ENCODE measurements at regions not wholly inside any gene's neighbourhood (a gene's known extent, or its start where the extent isn't known, plus 50 kb on each side); places are given as distances from the start of the nearest gene placed in this dataset.
"Not testable (repeated sequence)": the region's sequence is repeated elsewhere in the genome, so short reads cannot be mapped to it uniquely, and the experiment has no call there.

DNA sequence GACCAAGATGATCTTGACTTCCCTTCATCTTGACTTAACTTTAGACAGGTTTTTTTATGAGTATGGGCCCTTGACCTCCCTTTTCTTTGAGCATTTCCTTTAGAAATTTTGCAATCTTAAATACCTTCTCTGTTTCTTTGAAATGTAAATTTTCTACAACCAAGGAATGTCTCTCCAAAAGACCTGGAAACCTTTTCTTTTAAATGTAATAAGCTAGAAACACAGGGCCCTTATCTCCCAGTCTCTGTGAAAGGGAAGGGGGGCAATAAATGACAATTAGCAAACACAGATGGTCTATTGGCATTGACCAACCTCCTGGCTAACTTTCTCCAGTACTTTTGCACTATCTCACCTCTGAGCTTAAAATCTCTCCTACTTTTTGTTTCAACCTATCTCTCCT, 144.3 kb upstream of the GK2 start:
- DNase-seq (ENCODE audit: low read depth), result no peak
- no peak for FAIRE-seq
- H3K9ac ChIP-seq (ENCODE audit: low read length), result no peak overlapping the region
- no peak overlapping the region for H3K4me2 ChIP-seq (ENCODE audit: low read length)
- no peaks in the 10 kb centered on the region for H3K27me3 ChIP-seq (ENCODE audit: insufficient read depth, low read length)
- no peaks in the 10 kb centered on the region for H4K20me1 ChIP-seq (ENCODE audit: insufficient read depth, low read length)
- H3K79me2 ChIP-seq (ENCODE audit: insufficient read depth, low read length), result no peaks in the 10 kb centered on the region
- Mint-ChIP-seq H3K4me1 (ENCODE audit: low read depth, unreplicated experiment) (no peaks in the 10 kb centered on the region), H3K27ac (ENCODE audit: unreplicated experiment) (no peak overlapping the region), H3K4me3 (ENCODE audit: unreplicated experiment) (no peak overlapping the region), H3K9me3 (ENCODE audit: unreplicated experiment) (peaks cover 2% of the 10 kb centered on the region), H3K36me3 (ENCODE audit: low read depth, unreplicated experiment) (no peaks in the 10 kb centered on the region), H3K27me3 (ENCODE audit: low read depth, unreplicated experiment) (no peaks in the 10 kb centered on the region)
- H3K9me3 ChIP-seq (ENCODE audit: insufficient read depth, low read depth, low read length), result no peaks in the 10 kb centered on the region
- no peak overlapping the region for H3K27ac ChIP-seq (ENCODE audit: low read depth, low read length)
- H3K4me1 ChIP-seq (ENCODE audit: insufficient read depth, low read length), result no peaks in the 10 kb centered on the region
- no peak for TF ChIP-seq EZH2 (IDR thresholded peaks at IDR 0.05; ENCODE audit: insufficient read depth, low read length)
- TF ChIP-seq, protein P1, sequence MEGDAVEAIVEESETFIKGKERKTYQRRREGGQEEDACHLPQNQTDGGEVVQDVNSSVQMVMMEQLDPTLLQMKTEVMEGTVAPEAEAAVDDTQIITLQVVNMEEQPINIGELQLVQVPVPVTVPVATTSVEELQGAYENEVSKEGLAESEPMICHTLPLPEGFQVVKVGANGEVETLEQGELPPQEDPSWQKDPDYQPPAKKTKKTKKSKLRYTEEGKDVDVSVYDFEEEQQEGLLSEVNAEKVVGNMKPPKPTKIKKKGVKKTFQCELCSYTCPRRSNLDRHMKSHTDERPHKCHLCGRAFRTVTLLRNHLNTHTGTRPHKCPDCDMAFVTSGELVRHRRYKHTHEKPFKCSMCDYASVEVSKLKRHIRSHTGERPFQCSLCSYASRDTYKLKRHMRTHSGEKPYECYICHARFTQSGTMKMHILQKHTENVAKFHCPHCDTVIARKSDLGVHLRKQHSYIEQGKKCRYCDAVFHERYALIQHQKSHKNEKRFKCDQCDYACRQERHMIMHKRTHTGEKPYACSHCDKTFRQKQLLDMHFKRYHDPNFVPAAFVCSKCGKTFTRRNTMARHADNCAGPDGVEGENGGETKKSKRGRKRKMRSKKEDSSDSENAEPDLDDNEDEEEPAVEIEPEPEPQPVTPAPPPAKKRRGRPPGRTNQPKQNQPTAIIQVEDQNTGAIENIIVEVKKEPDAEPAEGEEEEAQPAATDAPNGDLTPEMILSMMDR (IDR thresholded peaks at IDR 0.05; ENCODE audit: insufficient read depth, low read depth, low read length), result no peak
- H2AFZ ChIP-seq (ENCODE audit: low read depth, low read length), result no peak overlapping the region
- H3K36me3 ChIP-seq (ENCODE audit: insufficient read depth, low read length), result no peaks in the 10 kb centered on the region
- no peak overlapping the region for H3K4me3 ChIP-seq (ENCODE audit: insufficient read depth, low read depth, low read length)

DNA sequence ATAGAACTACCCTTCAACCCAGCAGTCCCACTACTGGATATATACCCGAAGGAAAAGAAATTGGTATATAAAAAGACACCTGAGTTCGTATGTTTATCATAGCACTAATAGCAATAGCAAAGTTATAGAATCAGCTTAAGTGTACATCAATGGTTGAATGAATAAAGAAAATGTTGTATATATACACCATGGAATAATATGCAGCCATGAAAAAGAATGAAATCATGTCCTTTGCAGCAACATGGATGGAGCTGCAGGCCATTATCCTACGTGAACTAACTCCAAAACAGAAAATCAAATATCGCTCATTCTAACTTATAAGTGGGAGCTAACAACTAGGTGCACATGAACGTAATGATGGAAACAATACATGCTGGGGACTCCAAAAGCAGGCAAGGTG, 143.5 kb upstream of the GK2 start:
- Histone ChIP-seq H3K79me2 (ENCODE audit: insufficient read depth, low read length) (no peaks in the 10 kb centered on the region), H2AFZ (ENCODE audit: low read depth, low read length) (no peak overlapping the region), H3K36me3 (ENCODE audit: insufficient read depth, low read length) (no peaks in the 10 kb centered on the region), H3K27ac (ENCODE audit: low read depth, low read length) (no peak overlapping the region), H4K20me1 (ENCODE audit: insufficient read depth, low read length) (no peaks in the 10 kb centered on the region), H3K9me3 (ENCODE audit: insufficient read depth, low read depth, low read length) (no peaks in the 10 kb centered on the region), H3K4me1 (ENCODE audit: insufficient read depth, low read length) (no peaks in the 10 kb centered on the region), H3K4me2 (ENCODE audit: low read length) (no peak overlapping the region), H3K4me3 (ENCODE audit: insufficient read depth, low read depth, low read length) (no peak overlapping the region), H3K9ac (ENCODE audit: low read length) (no peak overlapping the region), H3K27me3 (ENCODE audit: insufficient read depth, low read length) (no peaks in the 10 kb centered on the region)
- Mint-ChIP-seq H3K9me3 (ENCODE audit: unreplicated experiment) (peaks cover 2% of the 10 kb centered on the region), H3K27ac (ENCODE audit: unreplicated experiment) (no peak overlapping the region), H3K36me3 (ENCODE audit: low read depth, unreplicated experiment) (no peaks in the 10 kb centered on the region), H3K4me3 (ENCODE audit: unreplicated experiment) (no peak overlapping the region), H3K4me1 (ENCODE audit: low read depth, unreplicated experiment) (no peaks in the 10 kb centered on the region), H3K27me3 (ENCODE audit: low read depth, unreplicated experiment) (no peaks in the 10 kb centered on the region)
- FAIRE-seq (no peak), DNase-seq (ENCODE audit: low read depth) (no peak)
- TF ChIP-seq, protein P1 (IDR thresholded peaks at IDR 0.05; ENCODE audit: insufficient read depth, low read depth, low read length), result no peak
- TF ChIP-seq EZH2 (IDR thresholded peaks at IDR 0.05; ENCODE audit: insufficient read depth, low read length), result no peak

DNA sequence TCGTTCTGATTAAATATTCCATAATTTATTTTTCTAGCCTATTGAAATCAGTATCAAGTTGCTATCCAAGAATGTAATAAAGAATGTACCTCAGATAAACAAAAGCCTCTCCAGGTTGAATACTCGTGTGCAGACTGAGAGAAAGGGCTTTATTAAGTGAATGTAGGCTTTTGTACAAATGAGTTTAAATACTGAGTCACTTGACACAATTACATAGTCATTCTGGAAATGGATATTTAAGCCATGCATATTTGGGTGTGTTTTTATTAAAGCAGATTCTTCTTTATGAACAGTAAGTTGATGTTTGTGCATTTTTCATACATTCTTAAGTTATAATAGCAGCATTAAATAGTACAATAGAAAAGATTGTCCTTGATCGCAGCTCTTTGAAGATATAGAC, 139.8 kb upstream of the GK2 start:
- Mint-ChIP-seq H3K27ac (ENCODE audit: unreplicated experiment) (no peak overlapping the region), H3K27me3 (ENCODE audit: low read depth, unreplicated experiment) (peaks cover 3% of the 10 kb centered on the region), H3K4me1 (ENCODE audit: low read depth, unreplicated experiment) (no peaks in the 10 kb centered on the region), H3K9me3 (ENCODE audit: unreplicated experiment) (peaks cover 2% of the 10 kb centered on the region), H3K4me3 (ENCODE audit: unreplicated experiment) (no peak overlapping the region), H3K36me3 (ENCODE audit: low read depth, unreplicated experiment) (no peaks in the 10 kb centered on the region)
- Histone ChIP-seq H3K4me3 (ENCODE audit: insufficient read depth, low read depth, low read length) (no peak overlapping the region), H3K27me3 (ENCODE audit: insufficient read depth, low read length) (no peaks in the 10 kb centered on the region), H2AFZ (ENCODE audit: low read depth, low read length) (no peak overlapping the region), H3K36me3 (ENCODE audit: insufficient read depth, low read length) (no peaks in the 10 kb centered on the region), H3K9ac (ENCODE audit: low read length) (no peak overlapping the region), H3K27ac (ENCODE audit: low read depth, low read length) (no peak overlapping the region), H3K79me2 (ENCODE audit: insufficient read depth, low read length) (no peaks in the 10 kb centered on the region), H3K4me1 (ENCODE audit: insufficient read depth, low read length) (no peaks in the 10 kb centered on the region), H3K9me3 (ENCODE audit: insufficient read depth, low read depth, low read length) (no peaks in the 10 kb centered on the region), H3K4me2 (ENCODE audit: low read length) (no peak overlapping the region), H4K20me1 (ENCODE audit: insufficient read depth, low read length) (no peaks in the 10 kb centered on the region)
- DNase-seq (ENCODE audit: low read depth), result no peak
- peak; percentile 13 for FAIRE-seq
- TF ChIP-seq, protein P1 (IDR thresholded peaks at IDR 0.05; ENCODE audit: insufficient read depth, low read depth, low read length), result no peak
- no peak for TF ChIP-seq EZH2 (IDR thresholded peaks at IDR 0.05; ENCODE audit: insufficient read depth, low read length)

DNA sequence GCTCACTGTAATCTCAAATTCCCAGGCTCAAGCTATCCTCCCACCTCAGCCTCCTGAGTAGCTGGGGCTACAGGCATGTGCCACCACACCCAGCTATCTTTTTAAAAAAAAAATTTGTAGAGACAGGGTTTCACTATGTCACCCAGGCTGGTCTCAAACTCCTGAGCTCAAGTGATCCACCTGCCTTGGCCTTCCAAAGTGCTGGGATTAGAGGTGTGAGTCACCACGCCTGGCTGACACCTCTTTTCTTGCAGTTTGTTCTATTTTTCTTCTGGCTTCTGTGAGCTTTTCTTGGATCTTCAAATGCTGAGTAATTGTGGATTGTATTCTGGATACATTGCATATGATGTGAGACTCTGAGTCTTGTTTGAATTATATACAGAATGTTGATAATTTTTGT, 137.3 kb upstream of the GK2 start:
- not testable (repeated sequence) for H3K4me1 Mint-ChIP-seq (ENCODE audit: low read depth, unreplicated experiment); H4K20me1 ChIP-seq (ENCODE audit: insufficient read depth, low read length); H2AFZ ChIP-seq (ENCODE audit: low read depth, low read length); H3K27ac Mint-ChIP-seq (ENCODE audit: unreplicated experiment); H3K4me3 ChIP-seq (ENCODE audit: insufficient read depth, low read depth, low read length); H3K4me3 Mint-ChIP-seq (ENCODE audit: unreplicated experiment); H3K9me3 ChIP-seq (ENCODE audit: insufficient read depth, low read depth, low read length); H3K27me3 Mint-ChIP-seq (ENCODE audit: low read depth, unreplicated experiment); H3K9ac ChIP-seq (ENCODE audit: low read length); H3K27ac ChIP-seq (ENCODE audit: low read depth, low read length); H3K79me2 ChIP-seq (ENCODE audit: insufficient read depth, low read length); FAIRE-seq; H3K27me3 ChIP-seq (ENCODE audit: insufficient read depth, low read length); H3K4me1 ChIP-seq (ENCODE audit: insufficient read depth, low read length); H3K4me2 ChIP-seq (ENCODE audit: low read length); H3K36me3 Mint-ChIP-seq (ENCODE audit: low read depth, unreplicated experiment); H3K9me3 Mint-ChIP-seq (ENCODE audit: unreplicated experiment); H3K36me3 ChIP-seq (ENCODE audit: insufficient read depth, low read length); DNase-seq (ENCODE audit: low read depth)

Measured in astrocyte (in vitro differentiated cells and primary cell).